HCT116 (cell line): ENCODE measurements at regions not wholly inside any gene's neighbourhood (a gene's known extent, or its start where the extent isn't known, plus 50 kb on each side); places are given as distances from the start of the nearest gene placed in this dataset.

Experiments
- ATAC-seq: fragments of 200-7000 bp; cut with Tn5 transposase; 2 replicates; pipeline ENCODE4 v1.9.1; 2020; ENCODE audit warnings: mild to moderate bottlenecking, moderate library complexity
- BruUV-seq: library from RNA; stranded (reverse); fragments of 400-500 nt; replicated peaks from 2 replicates; lab custom pipeline; 2021; lab: Mats Ljungman, UMichigan
- CTCF ChIA-PET: fragments of 300-600 bp; sonication (Branson Sonifier 250); formaldehyde crosslinking; loops from one replicate; lab custom pipeline; 2021; ENCODE audit warnings: antibody characterized with exemption; lab: Charles Lee
- POLR2A ChIA-PET: fragments of 300-600, 350-600 bp; sonication (Branson Sonifier 250); formaldehyde crosslinking; loops from one replicate; lab custom pipeline; 2021; ENCODE audit warnings: antibody characterized with exemption; lab: Charles Lee
- RAD21 ChIA-PET, 2 experiments: fragments of 300-600 bp; sonication (Branson Sonifier 250); formaldehyde crosslinking; loops; one replicate each; lab custom pipeline; 2023; ENCODE audit warnings: low total read pairs in 2 of 2; ENCODE audit not compliant: uncharacterized antibody in 2 of 2, unreplicated experiment in 2 of 2, low non-redundant PET in 1 of 2; lab: Charles Lee
- DNase-seq: peaks from one replicate; pipeline ENCODE4 v3.0.0-alpha.2; 2010; ENCODE audit warnings: low read depth, low spot score
- H2AFZ ChIP-seq: fragments of 200-600 bp; shearing (Covaris generic), sonication (generic); 2 replicates; pipeline ENCODE4 v1.6.1; 2017; ENCODE audit warnings: low read depth, mixed run types, mixed read lengths, antibody characterized with exemption, low read length; ENCODE audit not compliant: poor library complexity, severe bottlenecking
- H3K27ac ChIP-seq: 2 replicates; pipeline ENCODE4 v1.5.1; 2012; ENCODE audit warnings: low read depth, low read length
- H3K27me3 ChIP-seq: fragments of 200-600 bp; sonication (generic); 2 replicates; pipeline ENCODE4 v1.6.1; 2016; ENCODE audit warnings: mixed run types, low read length, mixed read lengths; ENCODE audit not compliant: insufficient read depth
- H3K36me3 ChIP-seq, 2 experiments: fragments of 200-500 bp in 1 of 2; fragments of 200-600 bp in 1 of 2; sonication (Bioruptor generic) in 1 of 2; sonication (generic) in 1 of 2; 2 replicates each; pipeline versions ENCODE4 v1.5.1 to v1.6.1; 2014 to 2016; ENCODE audit warnings: low read length in 2 of 2, inconsistent platforms in 1 of 2, mixed read lengths in 1 of 2, mixed run types in 1 of 2; ENCODE audit not compliant: insufficient read depth in 2 of 2, control insufficient read depth in 1 of 2
- H3K4me1 ChIP-seq, 2 experiments: fragments of 200-600 bp in 1 of 2; sonication (generic) in 1 of 2; 2 replicates each; pipeline versions ENCODE4 v1.5.1 to v1.6.1; 2012 to 2017; ENCODE audit warnings: low read length in 2 of 2, inconsistent platforms in 1 of 2, mild to moderate bottlenecking in 1 of 2, mixed read lengths in 1 of 2, mixed run types in 1 of 2, moderate library complexity in 1 of 2; ENCODE audit not compliant: insufficient read depth in 2 of 2, control insufficient read depth in 1 of 2
- H3K4me2 ChIP-seq: fragments of 200-600 bp; sonication (generic); 2 replicates; pipeline ENCODE4 v1.6.1; 2017; ENCODE audit warnings: mixed run types, low read length, mixed read lengths
- H3K4me3 ChIP-seq, 2 experiments: fragments of 200-600 bp in 1 of 2; sonication (generic) in 1 of 2; replicated peaks in 1 of 2; 2 replicates each; pipeline ENCODE4 v1.5.1; 2011 to 2016; ENCODE audit warnings: low read length in 2 of 2, control low read depth in 1 of 2, low read depth in 1 of 2, mild to moderate bottlenecking in 1 of 2, mixed read lengths in 1 of 2, mixed run types in 1 of 2
- H3K79me2 ChIP-seq: fragments of 200-600 bp; sonication (generic); 2 replicates; pipeline ENCODE4 v1.6.1; 2017; ENCODE audit warnings: mild to moderate bottlenecking, mixed run types, low read length, moderate library complexity, mixed read lengths; ENCODE audit not compliant: insufficient read depth
- H3K9ac ChIP-seq: fragments of 200-600 bp; sonication (generic); 2 replicates; pipeline ENCODE4 v1.6.1; 2016; ENCODE audit warnings: low read length, mixed read lengths
- H3K9me2 ChIP-seq: fragments of 200-600 bp; sonication (generic), shearing (Covaris generic); 2 replicates; pipeline ENCODE4 v1.6.1; 2017; ENCODE audit warnings: mixed run types, mild to moderate bottlenecking, moderate library complexity; ENCODE audit not compliant: insufficient read depth
- H3K9me3 ChIP-seq, 2 experiments: fragments of 200-500 bp in 1 of 2; fragments of 200-600 bp in 1 of 2; sonication (Bioruptor generic) in 1 of 2; sonication (generic) in 1 of 2; 2 replicates each; pipeline ENCODE4 v1.6.1; 2014 to 2017; ENCODE audit warnings: low read length in 2 of 2, mixed read lengths in 2 of 2, inconsistent platforms in 1 of 2, low read depth in 1 of 2, mild to moderate bottlenecking in 1 of 2, mixed run types in 1 of 2, moderate library complexity in 1 of 2; ENCODE audit not compliant: control insufficient read depth in 1 of 2, insufficient read depth in 1 of 2
- H4K20me1 ChIP-seq: fragments of 200-600 bp; sonication (generic), shearing (Covaris generic); 2 replicates; pipeline ENCODE4 v1.6.1; 2017; ENCODE audit warnings: mixed run types, mild to moderate bottlenecking, moderate library complexity; ENCODE audit not compliant: insufficient read depth
- EZH2phosphoT487 ChIP-seq: fragments of 200-600 bp; IDR thresholded peaks from 2 replicates; pipeline ENCODE4 v1.6.1; 2018; ENCODE audit warnings: antibody characterized with exemption, borderline replicate concordance
- JUND ChIP-seq: IDR thresholded peaks from 2 replicates; pipeline ENCODE4 v1.6.1; 2012
- POLR2AphosphoS5 ChIP-seq: IDR thresholded peaks from 2 replicates; pipeline ENCODE4 v1.6.1; 2011; ENCODE audit warnings: mild to moderate bottlenecking, low read depth, low read length, moderate library complexity
- intact Hi-C: fragments of 100-400 bp; cut with micrococcal nuclease; formaldehyde crosslinking; loops from 2 replicates; pipeline ENCODE4 v1.10.0; 2022
- TF ChIP-seq, protein P1 (sequence below): IDR thresholded peaks from 2 replicates; pipeline ENCODE4 v1.6.1; 2012; ENCODE audit warnings: low read depth

DNA sequence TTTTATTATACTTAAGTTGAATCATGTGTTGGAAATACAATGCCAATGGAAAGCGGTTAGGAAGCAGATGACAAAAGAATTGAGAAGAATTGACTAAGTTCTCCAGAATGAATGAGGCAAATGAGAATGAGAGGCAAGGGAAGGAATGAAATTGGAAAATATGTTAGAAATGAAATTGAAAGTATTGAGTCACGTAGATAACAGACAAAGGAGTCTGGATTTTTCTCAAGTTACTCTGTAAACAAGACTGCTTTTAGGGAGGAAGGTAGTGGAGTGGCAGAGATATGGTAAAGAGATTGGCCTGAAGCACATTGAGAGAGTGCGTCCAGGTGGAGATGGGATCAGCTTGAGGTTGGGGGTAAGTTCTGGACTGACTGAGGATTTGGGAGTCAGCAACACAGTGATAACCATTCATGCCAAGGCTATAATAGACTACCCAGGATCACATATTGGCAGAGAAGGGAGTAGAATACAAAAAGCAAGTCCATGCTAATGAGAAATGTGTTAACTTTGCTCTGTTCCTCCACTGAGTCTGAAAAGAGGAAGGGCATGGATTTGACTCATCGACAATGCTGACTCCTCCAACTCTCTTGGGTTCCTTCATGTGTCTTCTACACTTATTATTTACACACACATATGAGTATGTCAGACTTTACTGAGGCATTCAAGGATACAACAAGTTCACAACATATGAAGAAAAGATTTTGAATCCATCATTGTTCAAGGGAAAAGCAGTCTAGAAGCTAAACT lies 814.2 kb upstream of the ZNF608 start:
- BruUV-seq, result no TSS peak
- CTCF ChIA-PET, result no interaction called here
- no peak for ATAC-seq

More for the DNA sequence above, 814.2 kb upstream of the ZNF608 start:
- Histone ChIP-seq H3K4me3 (no peak overlapping the region), H3K9me2 (no peaks in the 10 kb centered on the region), H3K79me2 (no peaks in the 10 kb centered on the region), H3K27me3 (no peaks in the 10 kb centered on the region), H3K9me3 (no peaks in the 10 kb centered on the region), H4K20me1 (no peaks in the 10 kb centered on the region), H3K4me1 (0 out of 4 replicates have a peak, but pooled peaks cover 0 to 4% of the 10 kb centered on the region in 2 experiments), H3K36me3 (no peaks in the 10 kb centered on the region), H3K27ac (no peak overlapping the region), H3K4me2 (no peak overlapping the region), H2AFZ (no peak overlapping the region), H3K9ac (no peak overlapping the region)
- POLR2A ChIA-PET, result no interaction called here
- TF ChIP-seq, protein P1, sequence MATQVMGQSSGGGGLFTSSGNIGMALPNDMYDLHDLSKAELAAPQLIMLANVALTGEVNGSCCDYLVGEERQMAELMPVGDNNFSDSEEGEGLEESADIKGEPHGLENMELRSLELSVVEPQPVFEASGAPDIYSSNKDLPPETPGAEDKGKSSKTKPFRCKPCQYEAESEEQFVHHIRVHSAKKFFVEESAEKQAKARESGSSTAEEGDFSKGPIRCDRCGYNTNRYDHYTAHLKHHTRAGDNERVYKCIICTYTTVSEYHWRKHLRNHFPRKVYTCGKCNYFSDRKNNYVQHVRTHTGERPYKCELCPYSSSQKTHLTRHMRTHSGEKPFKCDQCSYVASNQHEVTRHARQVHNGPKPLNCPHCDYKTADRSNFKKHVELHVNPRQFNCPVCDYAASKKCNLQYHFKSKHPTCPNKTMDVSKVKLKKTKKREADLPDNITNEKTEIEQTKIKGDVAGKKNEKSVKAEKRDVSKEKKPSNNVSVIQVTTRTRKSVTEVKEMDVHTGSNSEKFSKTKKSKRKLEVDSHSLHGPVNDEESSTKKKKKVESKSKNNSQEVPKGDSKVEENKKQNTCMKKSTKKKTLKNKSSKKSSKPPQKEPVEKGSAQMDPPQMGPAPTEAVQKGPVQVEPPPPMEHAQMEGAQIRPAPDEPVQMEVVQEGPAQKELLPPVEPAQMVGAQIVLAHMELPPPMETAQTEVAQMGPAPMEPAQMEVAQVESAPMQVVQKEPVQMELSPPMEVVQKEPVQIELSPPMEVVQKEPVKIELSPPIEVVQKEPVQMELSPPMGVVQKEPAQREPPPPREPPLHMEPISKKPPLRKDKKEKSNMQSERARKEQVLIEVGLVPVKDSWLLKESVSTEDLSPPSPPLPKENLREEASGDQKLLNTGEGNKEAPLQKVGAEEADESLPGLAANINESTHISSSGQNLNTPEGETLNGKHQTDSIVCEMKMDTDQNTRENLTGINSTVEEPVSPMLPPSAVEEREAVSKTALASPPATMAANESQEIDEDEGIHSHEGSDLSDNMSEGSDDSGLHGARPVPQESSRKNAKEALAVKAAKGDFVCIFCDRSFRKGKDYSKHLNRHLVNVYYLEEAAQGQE, result no peak
- TF ChIP-seq JUND, result no peak
- TF ChIP-seq POLR2AphosphoS5, result no peak
- TF ChIP-seq EZH2phosphoT487, result no peak
- intact Hi-C loops, result no loop called here
- RAD21 ChIA-PET, result no interaction called here
- no peak for DNase-seq
